ENCODE measurements at regions not wholly inside any gene's neighbourhood (a gene's known extent, or its start where the extent isn't known, plus 50 kb on each side); places are given as distances from the start of the nearest gene placed in this dataset.

- DNase-seq (ENCODE audit: extremely low read depth in 1 of 2, low read depth in 1 of 2), result no peak
These were observed 65.5 kb downstream of the ANKRD60 start for GRCh38 chr20:58162986-58163385.

- DNase-seq (ENCODE audit: extremely low read depth in 1 of 2, low read depth in 1 of 2), result no peak
These were observed 67.3 kb downstream of the ANKRD60 start for GRCh38 chr20:58161192-58161591.

GRCh38 chr20:58160451-58161061, 67.9 kb downstream of the ANKRD60 start:
- DNase-seq (ENCODE audit: extremely low read depth in 1 of 2, low read depth in 1 of 2), result no peak

- no peak for DNase-seq (ENCODE audit: extremely low read depth in 1 of 2, low read depth in 1 of 2)
These were observed 73.1 kb downstream of the ANKRD60 start for GRCh38 chr20:58155148-58155925.

GRCh38 chr20:58154113-58154512, 74.3 kb downstream of the ANKRD60 start:
- no peak for DNase-seq (ENCODE audit: extremely low read depth in 1 of 2, low read depth in 1 of 2)

GRCh38 chr20:58153121-58153520, 75.3 kb downstream of the ANKRD60 start:
- DNase-seq (ENCODE audit: extremely low read depth in 1 of 2, low read depth in 1 of 2), result no peak

- DNase-seq (ENCODE audit: extremely low read depth in 1 of 2, low read depth in 1 of 2), result no peak
These were observed 77.7 kb downstream of the ANKRD60 start for GRCh38 chr20:58150772-58151171.

GRCh38 chr20:58149437-58150091, 78.9 kb downstream of the ANKRD60 start:
- DNase-seq (ENCODE audit: extremely low read depth in 1 of 2, low read depth in 1 of 2), result no peak

- DNase-seq (ENCODE audit: extremely low read depth in 1 of 2, low read depth in 1 of 2), result no peak
These were observed 79.6 kb downstream of the ANKRD60 start for GRCh38 chr20:58148891-58149290.

- DNase-seq (ENCODE audit: extremely low read depth in 1 of 2, low read depth in 1 of 2), result no peak
These were observed 80.7 kb downstream of the ANKRD60 start for GRCh38 chr20:58147628-58148370.

GRCh38 chr20:58146746-58147140, 81.7 kb downstream of the ANKRD60 start:
- DNase-seq (ENCODE audit: extremely low read depth in 1 of 2, low read depth in 1 of 2), result no peak

GRCh38 chr20:58146081-58146745, 82.2 kb downstream of the ANKRD60 start:
- DNase-seq (ENCODE audit: extremely low read depth in 1 of 2, low read depth in 1 of 2), result no peak

GRCh38 chr20:58145506-58146080, 82.9 kb downstream of the ANKRD60 start:
- no peak for DNase-seq (ENCODE audit: extremely low read depth in 1 of 2, low read depth in 1 of 2)

GRCh38 chr20:58144096-58144495, 84.4 kb downstream of the ANKRD60 start:
- DNase-seq (ENCODE audit: extremely low read depth in 1 of 2, low read depth in 1 of 2), result no peak

- DNase-seq (ENCODE audit: extremely low read depth in 1 of 2, low read depth in 1 of 2), result no peak
These were observed 84.9 kb downstream of the ANKRD60 start for GRCh38 chr20:58143531-58143930.

GRCh38 chr20:58142843-58143185, 85.6 kb downstream of the ANKRD60 start:
- no peak for DNase-seq (ENCODE audit: extremely low read depth in 1 of 2, low read depth in 1 of 2)

GRCh38 chr20:58141971-58142842, 86.2 kb downstream of the ANKRD60 start:
- DNase-seq (ENCODE audit: extremely low read depth in 1 of 2, low read depth in 1 of 2), result no peak

GRCh38 chr20:58141496-58141895, 87.0 kb downstream of the ANKRD60 start:
- no peak for DNase-seq (ENCODE audit: extremely low read depth in 1 of 2, low read depth in 1 of 2)

- no peak for DNase-seq (ENCODE audit: extremely low read depth in 1 of 2, low read depth in 1 of 2)
These were observed 87.5 kb downstream of the ANKRD60 start for GRCh38 chr20:58140787-58141425.

All from stimulated activated CD8-positive, alpha-beta memory T cell treated with anti-CD3 and anti-CD28 coated beads, Interleukin-7, amount 100 ng/mL, for 48 hours (primary cell).